Mononuclear cell (primary cell): ENCODE measurements at regions not wholly inside any gene's neighbourhood (a gene's known extent, or its start where the extent isn't known, plus 50 kb on each side); places are given as distances from the start of the nearest gene placed in this dataset.

Source experiments
- H3K27me3 ChIP-seq: 2 replicates; pipeline ENCODE4 v1.6.0; 2011; ENCODE audit warnings: low read length, control low read depth; ENCODE audit not compliant: insufficient read depth
- H3K4me1 ChIP-seq: 2 replicates; pipeline ENCODE4 v1.5.1; 2011; ENCODE audit warnings: mild to moderate bottlenecking, low read length, control low read depth; ENCODE audit not compliant: insufficient read depth
- H3K4me3 ChIP-seq: 2 replicates; pipeline ENCODE4 v1.5.1; 2011; ENCODE audit warnings: mild to moderate bottlenecking, low read length, moderate library complexity
- H3K9me3 ChIP-seq: 2 replicates; pipeline ENCODE4 v1.5.1; 2011; ENCODE audit warnings: low read depth, mild to moderate bottlenecking, control low read depth, low read length

- no peaks in the 10 kb centered on the region for H3K27me3 ChIP-seq
- no peak overlapping the region for H3K4me3 ChIP-seq
- H3K4me1 ChIP-seq: no peaks in the 10 kb centered on the region
- no peaks in the 10 kb centered on the region for H3K9me3 ChIP-seq
Measured at GRCh38 chr5:99949969-99950524, 585.1 kb upstream of the FAM174A start.

- H3K27me3 ChIP-seq: no peaks in the 10 kb centered on the region
- H3K4me3 ChIP-seq: no peak overlapping the region
- H3K9me3 ChIP-seq: no peaks in the 10 kb centered on the region
- no peaks in the 10 kb centered on the region for H3K4me1 ChIP-seq
Measured at GRCh38 chr5:99949361-99949760, 585.8 kb upstream of the FAM174A start.

- H3K27me3 ChIP-seq: no peaks in the 10 kb centered on the region
- H3K4me3 ChIP-seq: no peak overlapping the region
- no peaks in the 10 kb centered on the region for H3K9me3 ChIP-seq
- no peaks in the 10 kb centered on the region for H3K4me1 ChIP-seq
Measured at GRCh38 chr5:99948850-99949249, 586.3 kb upstream of the FAM174A start.

- H3K4me3 ChIP-seq: no peak overlapping the region
- H3K9me3 ChIP-seq: no peaks in the 10 kb centered on the region
- H3K4me1 ChIP-seq: no peaks in the 10 kb centered on the region
- H3K27me3 ChIP-seq: no peaks in the 10 kb centered on the region
Measured at GRCh38 chr5:99945478-99946442, 589.4 kb upstream of the FAM174A start.

GRCh38 chr5:99940540-99940939 lies 594.6 kb upstream of the FAM174A start:
- H3K9me3 ChIP-seq: no peaks in the 10 kb centered on the region
- no peaks in the 10 kb centered on the region for H3K4me1 ChIP-seq
- H3K4me3 ChIP-seq: no peak overlapping the region
- no peaks in the 10 kb centered on the region for H3K27me3 ChIP-seq

GRCh38 chr5:99936911-99937310 lies 598.3 kb upstream of the FAM174A start:
- Histone ChIP-seq H3K9me3 (no peaks in the 10 kb centered on the region), H3K4me1 (no peaks in the 10 kb centered on the region), H3K27me3 (no peaks in the 10 kb centered on the region)

GRCh38 chr5:99929806-99930135 lies 605.4 kb upstream of the FAM174A start:
- Histone ChIP-seq H3K27me3 (no peaks in the 10 kb centered on the region), H3K4me1 (no peaks in the 10 kb centered on the region), H3K4me3 (no peak overlapping the region), H3K9me3 (no peaks in the 10 kb centered on the region)

More at GRCh38 chr5:99936911-99937310, 598.3 kb upstream of the FAM174A start:
- no peak overlapping the region for H3K4me3 ChIP-seq

GRCh38 chr5:99929067-99929805 lies 605.9 kb upstream of the FAM174A start:
- no peaks in the 10 kb centered on the region for H3K27me3 ChIP-seq
- no peaks in the 10 kb centered on the region for H3K9me3 ChIP-seq
- no peak overlapping the region for H3K4me3 ChIP-seq
- no peaks in the 10 kb centered on the region for H3K4me1 ChIP-seq

GRCh38 chr5:99928490-99928889 lies 606.7 kb upstream of the FAM174A start:
- no peaks in the 10 kb centered on the region for H3K4me1 ChIP-seq
- H3K9me3 ChIP-seq: no peaks in the 10 kb centered on the region
- no peaks in the 10 kb centered on the region for H3K27me3 ChIP-seq
- no peak overlapping the region for H3K4me3 ChIP-seq

GRCh38 chr5:99926463-99926862 lies 608.7 kb upstream of the FAM174A start:
- Histone ChIP-seq H3K27me3 (no peaks in the 10 kb centered on the region), H3K4me1 (no peaks in the 10 kb centered on the region), H3K4me3 (no peak overlapping the region)

GRCh38 chr5:99922386-99922785 lies 612.8 kb upstream of the FAM174A start:
- H3K9me3 ChIP-seq: no peaks in the 10 kb centered on the region
- no peaks in the 10 kb centered on the region for H3K27me3 ChIP-seq
- H3K4me1 ChIP-seq: no peaks in the 10 kb centered on the region
- no peak overlapping the region for H3K4me3 ChIP-seq

More at GRCh38 chr5:99926463-99926862, 608.7 kb upstream of the FAM174A start:
- no peaks in the 10 kb centered on the region for H3K9me3 ChIP-seq

GRCh38 chr5:99911971-99912370 lies 623.2 kb upstream of the FAM174A start:
- Histone ChIP-seq H3K27me3 (no peaks in the 10 kb centered on the region), H3K4me1 (no peaks in the 10 kb centered on the region), H3K4me3 (no peak overlapping the region), H3K9me3 (no peaks in the 10 kb centered on the region)

- Histone ChIP-seq H3K27me3 (no peaks in the 10 kb centered on the region), H3K4me3 (no peak overlapping the region), H3K9me3 (peaks cover 4% of the 10 kb centered on the region)
Measured at GRCh38 chr5:99906776-99907175, 628.4 kb upstream of the FAM174A start.

GRCh38 chr5:99901972-99902371 lies 633.2 kb upstream of the FAM174A start:
- H3K9me3 ChIP-seq: peaks cover 8% of the 10 kb centered on the region
- H3K4me1 ChIP-seq: no peaks in the 10 kb centered on the region
- no peaks in the 10 kb centered on the region for H3K27me3 ChIP-seq
- H3K4me3 ChIP-seq: no peak overlapping the region

More at GRCh38 chr5:99906776-99907175, 628.4 kb upstream of the FAM174A start:
- no peaks in the 10 kb centered on the region for H3K4me1 ChIP-seq

GRCh38 chr5:99900302-99900852 lies 634.8 kb upstream of the FAM174A start:
- Histone ChIP-seq H3K9me3 (peaks cover 8% of the 10 kb centered on the region), H3K27me3 (no peaks in the 10 kb centered on the region), H3K4me3 (no peak overlapping the region), H3K4me1 (no peaks in the 10 kb centered on the region)
